Loucy (cell line): ENCODE measurements at regions not wholly inside any gene's neighbourhood (a gene's known extent, or its start where the extent isn't known, plus 50 kb on each side); places are given as distances from the start of the nearest gene placed in this dataset.

Source experiments
- H2AFZ ChIP-seq: fragments of 200-600 bp; sonication (generic); 2 replicates; pipeline ENCODE4 v1.6.0; 2016; ENCODE audit warnings: antibody characterized with exemption, mild to moderate bottlenecking, low read length, moderate library complexity
- H3F3A ChIP-seq: fragments of 200-600 bp; 2 replicates; pipeline ENCODE4 v1.6.0; 2016; ENCODE audit warnings: antibody characterized with exemption, low read depth, mild to moderate bottlenecking
- H3K27me3 ChIP-seq: fragments of 200-600 bp; sonication (generic); 2 replicates; pipeline ENCODE4 v1.6.1; 2014; ENCODE audit warnings: low read length, mild to moderate bottlenecking; ENCODE audit not compliant: insufficient read depth, poor library complexity, severe bottlenecking
- H3K36me3 ChIP-seq: fragments of 200-600 bp; sonication (generic); 2 replicates; pipeline ENCODE4 v1.6.1; 2016; ENCODE audit warnings: low read length; ENCODE audit not compliant: insufficient read depth
- H3K4me1 ChIP-seq: fragments of 200-600 bp; sonication (generic); 2 replicates; pipeline ENCODE4 v1.5.1; 2014; ENCODE audit warnings: low read length, mild to moderate bottlenecking; ENCODE audit not compliant: insufficient read depth, poor library complexity, severe bottlenecking
- H3K4me2 ChIP-seq: fragments of 200-600 bp; sonication (generic); 2 replicates; pipeline ENCODE4 v1.6.0; 2014; ENCODE audit warnings: antibody characterized with exemption, low read length, low read depth, mild to moderate bottlenecking; ENCODE audit not compliant: poor library complexity, severe bottlenecking
- H3K4me3 ChIP-seq: fragments of 200-600 bp; sonication (generic); 2 replicates; pipeline ENCODE4 v1.5.1; 2014; ENCODE audit warnings: low read length, mild to moderate bottlenecking, mixed read lengths; ENCODE audit not compliant: poor library complexity, severe bottlenecking
- H3K79me2 ChIP-seq: fragments of 200-600 bp; sonication (generic); 2 replicates; pipeline ENCODE4 v1.6.1; 2014; ENCODE audit warnings: low read length; ENCODE audit not compliant: insufficient read depth
- H3K9ac ChIP-seq: fragments of 200-600 bp; sonication (generic); 2 replicates; pipeline ENCODE4 v1.6.0; 2014; ENCODE audit warnings: mild to moderate bottlenecking, low read depth, low read length, moderate library complexity; ENCODE audit not compliant: poor library complexity, severe bottlenecking
- H3K9me2 ChIP-seq: fragments of 200-600 bp; sonication (generic); replicated peaks from 2 replicates; pipeline ENCODE4 v1.6.1; 2016; ENCODE audit warnings: low read depth, low read length, mixed read lengths
- H3K9me3 ChIP-seq: fragments of 200-600 bp; sonication (generic); 2 replicates; pipeline ENCODE4 v1.6.1; 2014; ENCODE audit warnings: mild to moderate bottlenecking, antibody characterized with exemption, low read length, low read depth; ENCODE audit not compliant: insufficient read depth
- H4K20me1 ChIP-seq: fragments of 200-600 bp; sonication (generic); 2 replicates; pipeline ENCODE4 v1.6.0; 2014; ENCODE audit warnings: antibody characterized with exemption, low read length, mild to moderate bottlenecking; ENCODE audit not compliant: insufficient read depth, poor library complexity, severe bottlenecking
- CTCF ChIP-seq: fragments of 200-600 bp; sonication (generic); conservative IDR thresholded peaks from 2 replicates; pipeline ENCODE4 v1.5.1; 2014; ENCODE audit warnings: mild to moderate bottlenecking, antibody characterized with exemption, low read length
- EZH2phosphoT487 ChIP-seq: fragments of 200-600 bp; IDR thresholded peaks from 2 replicates; pipeline ENCODE4 v1.6.1; 2018; ENCODE audit warnings: antibody characterized with exemption, mild to moderate bottlenecking, moderate library complexity, borderline replicate concordance

DNA sequence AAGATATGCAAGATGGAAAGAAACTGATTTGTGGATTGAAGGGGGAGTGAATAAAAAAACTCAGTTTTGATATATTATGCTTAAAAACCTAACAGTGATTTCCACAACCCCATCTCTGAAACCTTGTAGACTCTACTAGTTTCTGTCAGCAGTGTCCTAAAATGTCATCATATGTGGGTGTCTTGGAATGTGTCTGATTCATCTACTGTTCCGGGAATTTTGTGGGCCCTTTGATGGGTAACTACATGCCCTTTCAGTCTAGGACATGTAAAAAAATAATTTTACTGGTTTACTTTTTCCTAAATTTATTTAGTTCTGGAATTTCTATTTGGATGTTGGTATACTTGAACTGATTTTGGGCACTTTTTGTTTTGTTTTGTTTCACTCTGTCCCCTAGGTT lies 118.9 kb upstream of the NMUR2 start:
- Histone ChIP-seq H3K9ac (no peak overlapping the region), H3F3A (no peaks in the 10 kb centered on the region), H3K9me3 (no peaks in the 10 kb centered on the region), H3K9me2 (no peaks in the 10 kb centered on the region), H4K20me1 (no peaks in the 10 kb centered on the region), H3K36me3 (no peaks in the 10 kb centered on the region), H3K4me1 (no peaks in the 10 kb centered on the region), H3K79me2 (no peaks in the 10 kb centered on the region), H3K27me3 (no peaks in the 10 kb centered on the region), H2AFZ (no peak overlapping the region), H3K4me3 (no peak overlapping the region), H3K4me2 (no peak overlapping the region)
- TF ChIP-seq CTCF (no peak), EZH2phosphoT487 (no peak)

- H3F3A ChIP-seq, result no peaks in the 10 kb centered on the region
Measured at GRCh38 chr5:152527358-152528052, 122.4 kb upstream of the NMUR2 start.

GRCh38 chr5:152529440-152529839 lies 124.4 kb upstream of the NMUR2 start:
- Histone ChIP-seq H3K9ac (no peak overlapping the region), H3K4me1 (no peaks in the 10 kb centered on the region), H3K9me2 (no peaks in the 10 kb centered on the region), H3F3A (no peaks in the 10 kb centered on the region), H3K27me3 (no peaks in the 10 kb centered on the region), H3K79me2 (no peaks in the 10 kb centered on the region), H3K9me3 (no peaks in the 10 kb centered on the region), H3K4me2 (no peak overlapping the region), H4K20me1 (no peaks in the 10 kb centered on the region), H3K36me3 (no peaks in the 10 kb centered on the region), H2AFZ (no peak overlapping the region), H3K4me3 (no peak overlapping the region)
- no peak for TF ChIP-seq EZH2phosphoT487
- no peak for TF ChIP-seq CTCF

More at GRCh38 chr5:152527358-152528052, 122.4 kb upstream of the NMUR2 start:
- Histone ChIP-seq H4K20me1 (no peaks in the 10 kb centered on the region), H3K9me2 (no peaks in the 10 kb centered on the region), H2AFZ (peak overlapping the region; percentile 36; the same call in 1 of the 2 replicates), H3K9me3 (no peaks in the 10 kb centered on the region), H3K79me2 (no peaks in the 10 kb centered on the region), H3K4me1 (no peaks in the 10 kb centered on the region), H3K9ac (no peak overlapping the region), H3K36me3 (no peaks in the 10 kb centered on the region), H3K4me2 (no peak overlapping the region), H3K27me3 (no peaks in the 10 kb centered on the region), H3K4me3 (no peak overlapping the region)
- TF ChIP-seq CTCF, result no peak
